PC-9 (cell line): ENCODE measurements at regions not wholly inside any gene's neighbourhood (a gene's known extent, or its start where the extent isn't known, plus 50 kb on each side); places are given as distances from the start of the nearest gene placed in this dataset.

ENCODE experiments used
- BruUV-seq: library from RNA; stranded (reverse); fragments of 400-500 nt; replicated peaks from 2 replicates; lab custom pipeline; 2021; lab: Mats Ljungman, UMichigan
- CTCF ChIA-PET: fragments of 300-600 bp; sonication (Branson Sonifier 250); formaldehyde crosslinking; loops from one replicate; lab custom pipeline; 2022; ENCODE audit warnings: antibody characterized with exemption; lab: Charles Lee
- POLR2A ChIA-PET: fragments of 300-600 bp; sonication (Branson Sonifier 250); formaldehyde crosslinking; loops from one replicate; lab custom pipeline; 2022; ENCODE audit warnings: antibody characterized with exemption; ENCODE audit not compliant: unreplicated experiment; lab: Charles Lee
- DNase-seq, 2 experiments: peaks; one replicate each; pipeline versions ENCODE4 v3.0.0 to v3.0.0-alpha.2; 2015 to 2022; ENCODE audit warnings: mixed read lengths in 1 of 2
- H2AFZ ChIP-seq: fragments of 200-600 bp; sonication (generic); 2 replicates; pipeline ENCODE4 v1.8.1; 2017; ENCODE audit warnings: antibody characterized with exemption
- H3F3A ChIP-seq: fragments of 200-600 bp; sonication (generic); 2 replicates; pipeline ENCODE4 v1.8.1; 2017; ENCODE audit warnings: antibody characterized with exemption, mild to moderate bottlenecking, low read depth; ENCODE audit not compliant: insufficient read depth
- H3K27ac ChIP-seq: fragments of 200-600 bp; sonication (generic); 2 replicates; pipeline ENCODE4 v1.6.1; 2016; ENCODE audit warnings: mixed run types
- H3K27me3 ChIP-seq: fragments of 200-600 bp; sonication (generic); 2 replicates; pipeline ENCODE4 v1.6.1; 2016; ENCODE audit warnings: low read depth, mixed run types; ENCODE audit not compliant: insufficient read depth
- H3K36me3 ChIP-seq: fragments of 200-600 bp; sonication (generic); 2 replicates; pipeline ENCODE4 v1.6.1; 2016; ENCODE audit warnings: low read depth, mixed run types
- H3K4me1 ChIP-seq: fragments of 200-600 bp; sonication (generic); replicated peaks from 2 replicates; pipeline ENCODE4 v1.6.1; 2016; ENCODE audit warnings: mixed run types; ENCODE audit not compliant: insufficient read depth
- H3K4me2 ChIP-seq: fragments of 200-600 bp; sonication (generic); 2 replicates; pipeline ENCODE4 v1.6.1; 2017; ENCODE audit warnings: mixed run types
- H3K4me3 ChIP-seq: fragments of 200-600 bp; sonication (generic); 2 replicates; pipeline ENCODE4 v1.6.1; 2016; ENCODE audit warnings: mixed run types
- H3K79me2 ChIP-seq: fragments of 200-600 bp; sonication (generic); 2 replicates; pipeline ENCODE4 v1.6.1; 2017; ENCODE audit warnings: low read depth, mixed run types
- H3K9me2 ChIP-seq: fragments of 200-600 bp; sonication (generic); 2 replicates; pipeline ENCODE4 v1.8.1; 2017; ENCODE audit warnings: mild to moderate bottlenecking; ENCODE audit not compliant: insufficient read depth
- H3K9me3 ChIP-seq: fragments of 200-600 bp; sonication (generic); 2 replicates; pipeline ENCODE4 v1.8.1; 2016; ENCODE audit warnings: low read depth; ENCODE audit not compliant: insufficient read depth
- H4K20me1 ChIP-seq: fragments of 200-600 bp; sonication (generic); 2 replicates; pipeline ENCODE4 v1.8.1; 2017; ENCODE audit not compliant: insufficient read depth
- CTCF ChIP-seq: fragments of 200-600 bp; sonication (generic); conservative IDR thresholded peaks from 2 replicates; pipeline ENCODE4 v1.6.1; 2017; ENCODE audit warnings: mixed run types, antibody characterized with exemption, mild to moderate bottlenecking, moderate library complexity
- EZH2 ChIP-seq: fragments of 200-600 bp; sonication (generic); IDR thresholded peaks from 2 replicates; pipeline ENCODE4 v1.8.0; 2017; ENCODE audit warnings: antibody characterized with exemption, low read depth
- intact Hi-C: fragments of 100-400 bp; cut with micrococcal nuclease; formaldehyde crosslinking; loops from one replicate; pipeline ENCODE4 v1.10.0; 2022; ENCODE audit not compliant: unreplicated experiment

DNA sequence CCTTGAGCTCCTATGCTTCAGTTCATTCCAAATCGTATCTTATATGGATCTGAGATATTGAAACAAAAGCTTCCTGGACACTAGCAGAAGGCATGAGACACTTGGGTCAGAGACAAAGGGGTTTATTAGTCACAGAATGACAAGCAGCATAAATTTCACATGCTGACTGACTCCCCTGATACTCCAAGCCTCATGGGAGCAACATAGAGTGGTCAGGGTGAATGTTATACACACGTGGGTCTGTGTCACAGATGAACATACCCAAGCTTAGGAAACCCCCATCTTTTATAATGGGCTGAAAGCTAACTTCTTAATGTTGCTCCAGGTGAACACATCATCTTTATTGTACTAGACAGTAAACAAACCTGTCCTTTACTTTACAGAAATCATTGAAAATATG lies 599.9 kb upstream of the RGS18 start:
- Histone ChIP-seq H3K36me3 (no peaks in the 10 kb centered on the region), H3K79me2 (no peaks in the 10 kb centered on the region), H3K4me1 (peaks cover 5% of the 10 kb centered on the region; the same call in 1 of the 2 replicates), H2AFZ (no peak overlapping the region), H3K4me3 (no peak overlapping the region), H3F3A (no peaks in the 10 kb centered on the region), H3K4me2 (peak overlapping the region; percentile 20; the same call in 1 of the 2 replicates), H3K27ac (no peak overlapping the region), H3K9me3 (0 out of 2 replicates have a peak, but pooled peaks cover 3% of the 10 kb centered on the region), H3K27me3 (no peaks in the 10 kb centered on the region), H4K20me1 (no peaks in the 10 kb centered on the region), H3K9me2 (no peaks in the 10 kb centered on the region)
- POLR2A ChIA-PET: no interaction called here
- intact Hi-C loops: no loop called here
- peak in 1 of 2 experiments; percentile 50 for DNase-seq
- CTCF ChIA-PET: no interaction called here
- BruUV-seq: no TSS peak
- TF ChIP-seq CTCF (no peak), EZH2 (no peak)

DNA sequence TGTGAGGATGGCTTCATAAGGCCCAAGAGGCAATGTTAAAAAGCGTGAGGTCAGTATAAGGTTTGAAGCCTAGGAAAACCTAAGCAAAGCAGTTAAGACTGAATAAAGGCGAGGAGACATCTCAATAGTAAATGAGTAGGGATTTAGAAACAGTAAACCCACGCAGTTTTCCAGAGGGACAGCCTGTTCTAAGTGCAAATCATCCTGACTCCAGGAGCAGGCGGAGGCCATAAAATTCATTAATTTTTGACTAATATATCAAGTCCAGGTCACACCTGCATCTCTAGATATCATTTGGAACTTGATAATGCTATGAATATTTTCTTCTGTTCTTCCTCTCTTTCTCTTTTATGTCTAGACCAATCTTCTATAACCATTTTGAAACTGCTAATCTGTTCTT lies 597.0 kb upstream of the RGS18 start:
- BruUV-seq: no TSS peak
- H3F3A ChIP-seq: no peaks in the 10 kb centered on the region
- no peaks in the 10 kb centered on the region for H3K36me3 ChIP-seq
- no peak overlapping the region for H2AFZ ChIP-seq
- H3K27ac ChIP-seq: no peak overlapping the region
- no peaks in the 10 kb centered on the region for H3K9me2 ChIP-seq
- H4K20me1 ChIP-seq: no peaks in the 10 kb centered on the region
- POLR2A ChIA-PET: no interaction called here
- H3K4me3 ChIP-seq: no peak overlapping the region
- H3K9me3 ChIP-seq: 0 out of 2 replicates have a peak, but pooled peaks cover 3% of the 10 kb centered on the region
- intact Hi-C loops: no loop called here
- CTCF ChIA-PET: no interaction called here
- TF ChIP-seq EZH2 (no peak), CTCF (no peak)
- DNase-seq: no peak
- no peak overlapping the region for H3K4me2 ChIP-seq
- H3K79me2 ChIP-seq: no peaks in the 10 kb centered on the region
- no peaks in the 10 kb centered on the region for H3K27me3 ChIP-seq
- H3K4me1 ChIP-seq: peaks cover 5% of the 10 kb centered on the region; the same call in 1 of the 2 replicates

- no peak overlapping the region for H3K27ac ChIP-seq
- no peaks in the 10 kb centered on the region for H3F3A ChIP-seq
- no peaks in the 10 kb centered on the region for H3K27me3 ChIP-seq
- H3K4me3 ChIP-seq: no peak overlapping the region
- CTCF ChIA-PET: no interaction called here
- H3K4me2 ChIP-seq: no peak overlapping the region
- no peak overlapping the region for H2AFZ ChIP-seq
- H3K9me2 ChIP-seq: 0 out of 2 replicates have a peak, but pooled peaks cover 4% of the 10 kb centered on the region
- POLR2A ChIA-PET: no interaction called here
- H3K79me2 ChIP-seq: no peaks in the 10 kb centered on the region
- DNase-seq: no peak
- no peaks in the 10 kb centered on the region for H3K9me3 ChIP-seq
- TF ChIP-seq EZH2 (no peak), CTCF (no peak)
- no peaks in the 10 kb centered on the region for H3K36me3 ChIP-seq
- intact Hi-C loops: no loop called here
- BruUV-seq: no TSS peak
- no peaks in the 10 kb centered on the region for H3K4me1 ChIP-seq
- no peaks in the 10 kb centered on the region for H4K20me1 ChIP-seq
Measured at GRCh38 chr1:191564275-191564674, 594.0 kb upstream of the RGS18 start.
